ENCODE measurements at regions not wholly inside any gene's neighbourhood (a gene's known extent, or its start where the extent isn't known, plus 50 kb on each side); places are given as distances from the start of the nearest gene placed in this dataset.
"Not testable (repeated sequence)": the region's sequence is repeated elsewhere in the genome, so short reads cannot be mapped to it uniquely, and the experiment has no call there.

- not testable (repeated sequence) for DNase-seq (ENCODE audit: low spot score)
Measured at GRCh38 chr5:17034992-17035391, 98.9 kb upstream of the MYO10 start.

- no peak for DNase-seq (ENCODE audit: low spot score)
Measured at GRCh38 chr5:17037751-17038150, 101.7 kb upstream of the MYO10 start.

- DNase-seq (ENCODE audit: low spot score), result no peak
Measured at GRCh38 chr5:17039170-17039569, 103.1 kb upstream of the MYO10 start.

- no peak for DNase-seq (ENCODE audit: low spot score)
Measured at GRCh38 chr5:17042041-17042440, 106.0 kb upstream of the MYO10 start.

GRCh38 chr5:17046320-17046719, 110.2 kb upstream of the MYO10 start:
- no peak for DNase-seq (ENCODE audit: low spot score)

GRCh38 chr5:17050236-17050635, 114.1 kb upstream of the MYO10 start:
- no peak for DNase-seq (ENCODE audit: low spot score)

- DNase-seq (ENCODE audit: low spot score), result no peak
Measured at GRCh38 chr5:17054911-17055310, 118.8 kb upstream of the MYO10 start.

GRCh38 chr5:17056141-17056631, 120.1 kb upstream of the MYO10 start:
- no peak for DNase-seq (ENCODE audit: low spot score)

- no peak for DNase-seq (ENCODE audit: low spot score)
Measured at GRCh38 chr5:17058438-17058837, 122.3 kb upstream of the MYO10 start.

GRCh38 chr5:17061973-17062470, 125.9 kb upstream of the MYO10 start:
- no peak for DNase-seq (ENCODE audit: low spot score)

GRCh38 chr5:17062741-17063140, 126.7 kb upstream of the MYO10 start:
- DNase-seq (ENCODE audit: low spot score), result not testable (repeated sequence)

GRCh38 chr5:17064241-17064640, 128.2 kb upstream of the MYO10 start:
- no peak for DNase-seq (ENCODE audit: low spot score)

GRCh38 chr5:17065458-17065857, 129.4 kb upstream of the MYO10 start:
- no peak for DNase-seq (ENCODE audit: low spot score)

- not testable (repeated sequence) for DNase-seq (ENCODE audit: low spot score)
Measured at GRCh38 chr5:17066026-17066425, 129.9 kb upstream of the MYO10 start.

- no peak for DNase-seq (ENCODE audit: low spot score)
Measured at GRCh38 chr5:17067657-17068392, 131.7 kb upstream of the MYO10 start.

GRCh38 chr5:17069995-17070511, 134.0 kb upstream of the MYO10 start:
- no peak for DNase-seq (ENCODE audit: low spot score)

GRCh38 chr5:17070647-17071046, 134.6 kb upstream of the MYO10 start:
- no peak for DNase-seq (ENCODE audit: low spot score)

- no peak for DNase-seq (ENCODE audit: low spot score)
Measured at GRCh38 chr5:17075236-17075635, 139.1 kb upstream of the MYO10 start.

GRCh38 chr5:17076272-17076671, 140.2 kb upstream of the MYO10 start:
- no peak for DNase-seq (ENCODE audit: low spot score)

- no peak for DNase-seq (ENCODE audit: low spot score)
Measured at GRCh38 chr5:17077440-17078233, 139.8 kb upstream of the BASP1 start.

GRCh38 chr5:17079562-17079961, 137.9 kb upstream of the BASP1 start:
- no peak for DNase-seq (ENCODE audit: low spot score)

GRCh38 chr5:17080361-17080760, 137.1 kb upstream of the BASP1 start:
- no peak for DNase-seq (ENCODE audit: low spot score)

- no peak for DNase-seq (ENCODE audit: low spot score)
Measured at GRCh38 chr5:17081142-17081541, 136.3 kb upstream of the BASP1 start.
